Ovary (tissue), 3 donors: ENCODE measurements at regions not wholly inside any gene's neighbourhood (a gene's known extent, or its start where the extent isn't known, plus 50 kb on each side); places are given as distances from the start of the nearest gene placed in this dataset.

Experiments used
- EP300 ChIP-seq: sonication (generic); formaldehyde crosslinking; IDR thresholded peaks from one replicate; pipeline ENCODE4 v1.6.1; 2017; ENCODE audit warnings: antibody characterized with exemption
- POLR2A ChIP-seq: fragments of 450-650 bp; IDR thresholded peaks from one replicate; pipeline ENCODE4 v1.6.1; 2017; ENCODE audit warnings: antibody characterized with exemption, mild to moderate bottlenecking, moderate library complexity
- TF ChIP-seq, protein P1 (sequence below), 3 donors: fragments of 450-650 bp in 2 of 3; fragments of 200-600 bp in 1 of 3; IDR thresholded peaks; one replicate each; pipeline versions ENCODE4 v1.5.1 to v1.8.0; 2016 to 2022; ENCODE audit warnings: antibody characterized with exemption in 3 of 3, mild to moderate bottlenecking in 1 of 3
- donor health status: DM: no; HTN: no; CAD: no.

DNA sequence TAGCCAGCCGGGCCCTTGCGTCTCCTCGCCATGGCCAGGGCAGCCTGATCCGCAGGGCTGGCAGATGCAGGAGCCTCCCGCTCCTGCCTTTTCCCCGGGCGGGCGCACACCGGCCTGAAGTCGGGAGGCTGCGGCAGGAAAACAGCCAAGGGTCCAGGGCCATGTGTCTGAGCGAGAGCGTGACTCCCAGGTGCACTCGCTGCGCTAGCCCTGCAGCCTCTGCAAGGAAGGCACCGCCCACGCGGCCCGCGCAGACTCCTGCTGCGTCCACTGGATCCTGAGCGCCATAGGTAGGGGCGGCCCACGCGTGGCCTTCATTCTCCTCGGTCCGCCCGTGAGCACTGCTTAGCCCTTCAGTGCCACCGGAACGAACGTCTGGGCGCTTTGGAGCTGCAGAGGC, 379.9 kb downstream of the TRAM1L1 start:
- TF ChIP-seq, protein P1, sequence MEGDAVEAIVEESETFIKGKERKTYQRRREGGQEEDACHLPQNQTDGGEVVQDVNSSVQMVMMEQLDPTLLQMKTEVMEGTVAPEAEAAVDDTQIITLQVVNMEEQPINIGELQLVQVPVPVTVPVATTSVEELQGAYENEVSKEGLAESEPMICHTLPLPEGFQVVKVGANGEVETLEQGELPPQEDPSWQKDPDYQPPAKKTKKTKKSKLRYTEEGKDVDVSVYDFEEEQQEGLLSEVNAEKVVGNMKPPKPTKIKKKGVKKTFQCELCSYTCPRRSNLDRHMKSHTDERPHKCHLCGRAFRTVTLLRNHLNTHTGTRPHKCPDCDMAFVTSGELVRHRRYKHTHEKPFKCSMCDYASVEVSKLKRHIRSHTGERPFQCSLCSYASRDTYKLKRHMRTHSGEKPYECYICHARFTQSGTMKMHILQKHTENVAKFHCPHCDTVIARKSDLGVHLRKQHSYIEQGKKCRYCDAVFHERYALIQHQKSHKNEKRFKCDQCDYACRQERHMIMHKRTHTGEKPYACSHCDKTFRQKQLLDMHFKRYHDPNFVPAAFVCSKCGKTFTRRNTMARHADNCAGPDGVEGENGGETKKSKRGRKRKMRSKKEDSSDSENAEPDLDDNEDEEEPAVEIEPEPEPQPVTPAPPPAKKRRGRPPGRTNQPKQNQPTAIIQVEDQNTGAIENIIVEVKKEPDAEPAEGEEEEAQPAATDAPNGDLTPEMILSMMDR (IDR thresholded peaks at IDR 0.05): no peak
- TF ChIP-seq POLR2A (no peak), EP300 (no peak)
